DND-41 (cell line): ENCODE measurements at regions not wholly inside any gene's neighbourhood (a gene's known extent, or its start where the extent isn't known, plus 50 kb on each side); places are given as distances from the start of the nearest gene placed in this dataset.

Experiments used
- ATAC-seq: fragments of 200-7000 bp; cut with Tn5 transposase; 3 replicates; pipeline ENCODE4 v1.9.1; 2021; ENCODE audit warnings: low read depth; ENCODE audit not compliant: insufficient read depth
- DNase-seq: peaks from one replicate; pipeline ENCODE4 v3.0.0-alpha.2; 2020
- H2AFZ ChIP-seq: 2 replicates; pipeline ENCODE4 v1.6.0; 2012; ENCODE audit warnings: low read depth, low read length
- H3K27ac ChIP-seq: 2 replicates; pipeline ENCODE4 v1.5.1; 2012; ENCODE audit warnings: low read length, inconsistent platforms
- H3K27me3 ChIP-seq: fragments of 200-600 bp; sonication (generic); 2 replicates; pipeline ENCODE4 v1.6.0; 2012; ENCODE audit warnings: low read length, mild to moderate bottlenecking, inconsistent platforms; ENCODE audit not compliant: insufficient read depth, poor library complexity
- H3K36me3 ChIP-seq: 2 replicates; pipeline ENCODE4 v1.5.1; 2012; ENCODE audit warnings: low read length, inconsistent platforms; ENCODE audit not compliant: insufficient read depth
- H3K4me1 ChIP-seq: 2 replicates; pipeline ENCODE4 v1.5.1; 2012; ENCODE audit warnings: mild to moderate bottlenecking, low read length; ENCODE audit not compliant: insufficient read depth
- H3K4me2 ChIP-seq: 2 replicates; pipeline ENCODE4 v1.6.0; 2012; ENCODE audit warnings: mild to moderate bottlenecking, moderate library complexity, low read length, inconsistent platforms; ENCODE audit not compliant: insufficient read depth
- H3K4me3 ChIP-seq, 2 experiments: fragments of 200-600 bp in 1 of 2; shearing (Covaris generic) in 1 of 2; 2 replicates each; pipeline ENCODE4 v1.5.1; 2012 to 2016; ENCODE audit warnings: inconsistent platforms in 2 of 2, low read length in 2 of 2, mild to moderate bottlenecking in 2 of 2, low read depth in 1 of 2, moderate library complexity in 1 of 2
- H3K79me2 ChIP-seq: 2 replicates; pipeline ENCODE4 v1.6.0; 2012; ENCODE audit warnings: low read length, inconsistent platforms; ENCODE audit not compliant: insufficient read depth
- H3K9ac ChIP-seq: 2 replicates; pipeline ENCODE4 v1.6.0; 2012; ENCODE audit warnings: low read depth, mild to moderate bottlenecking, inconsistent platforms, low read length, moderate library complexity
- H3K9me3 ChIP-seq: 2 replicates; pipeline ENCODE4 v1.5.1; 2012; ENCODE audit warnings: low read length, moderate library complexity, mild to moderate bottlenecking, inconsistent platforms; ENCODE audit not compliant: insufficient read depth, severe bottlenecking
- H4K20me1 ChIP-seq: 2 replicates; pipeline ENCODE4 v1.6.0; 2012; ENCODE audit warnings: low read length; ENCODE audit not compliant: insufficient read depth
- CTCF ChIP-seq: IDR thresholded peaks from 2 replicates; pipeline ENCODE4 v1.5.1; 2012; ENCODE audit warnings: borderline replicate concordance, low read length, moderate library complexity, mild to moderate bottlenecking; ENCODE audit not compliant: poor library complexity, severe bottlenecking; ENCODE audit errors: extremely low read depth
- EZH2 ChIP-seq: IDR thresholded peaks from 3 replicates; pipeline ENCODE4 v1.6.1; 2012; ENCODE audit warnings: borderline replicate concordance, low read depth, mild to moderate bottlenecking, moderate library complexity, low read length, inconsistent platforms; ENCODE audit not compliant: severe bottlenecking

- Histone ChIP-seq H3K79me2 (no peaks in the 10 kb centered on the region), H3K27ac (peak overlapping the region; percentile 78), H3K27me3 (no peaks in the 10 kb centered on the region), H3K4me1 (peaks cover 67% of the 10 kb centered on the region), H4K20me1 (no peaks in the 10 kb centered on the region), H3K4me2 (no peak overlapping the region), H3K36me3 (no peaks in the 10 kb centered on the region), H2AFZ (no peak overlapping the region), H3K9ac (no peak overlapping the region), H3K4me3 (no peak overlapping the region), H3K9me3 (no peaks in the 10 kb centered on the region)
- ATAC-seq (no peak), DNase-seq (no peak)
- TF ChIP-seq CTCF (no peak), EZH2 (no peak)
Observed at GRCh38 chr20:23135449-23136420, 49.6 kb upstream of the CD93 start.
